ENCODE measurements at regions not wholly inside any gene's neighbourhood (a gene's known extent, or its start where the extent isn't known, plus 50 kb on each side); places are given as distances from the start of the nearest gene placed in this dataset.
"Not testable (repeated sequence)": the region's sequence is repeated elsewhere in the genome, so short reads cannot be mapped to it uniquely, and the experiment has no call there.

- CTCF ChIA-PET: no interaction called here
- TF ChIP-seq CTCF (conservative IDR thresholded peaks at IDR 0.05) (no peak), EZH2 (IDR thresholded peaks at IDR 0.05; ENCODE audit: low read depth) (no peak)
- DNase-seq: no peak
These were observed 121.0 kb upstream of the NR3C1 start for GRCh38 chr5:143524338-143524945.

GRCh38 chr5:143521846-143522400 lies 118.4 kb upstream of the NR3C1 start:
- ChIA-PET CTCF (no interaction called here), POLR2A (ENCODE audit: unreplicated experiment) (no interaction called here)
- BruUV-seq (replicated peaks): no TSS peak
- Histone ChIP-seq H3K4me2 (no peak overlapping the region), H3K9me3 (ENCODE audit: insufficient read depth, low read depth) (no peaks in the 10 kb centered on the region), H3K27me3 (ENCODE audit: insufficient read depth, low read depth) (no peaks in the 10 kb centered on the region), H3K4me3 (no peak overlapping the region), H3K27ac (no peak overlapping the region), H3K4me1 (replicated peaks; ENCODE audit: insufficient read depth) (no peaks in the 10 kb centered on the region), H3F3A (ENCODE audit: insufficient read depth, low read depth) (no peaks in the 10 kb centered on the region), H3K79me2 (ENCODE audit: low read depth) (no peaks in the 10 kb centered on the region), H3K9me2 (ENCODE audit: insufficient read depth) (no peaks in the 10 kb centered on the region), H4K20me1 (ENCODE audit: insufficient read depth) (no peaks in the 10 kb centered on the region), H2AFZ (no peak overlapping the region), H3K36me3 (ENCODE audit: low read depth) (no peaks in the 10 kb centered on the region)
- no peak for DNase-seq
- TF ChIP-seq EZH2 (IDR thresholded peaks at IDR 0.05; ENCODE audit: low read depth) (no peak), CTCF (conservative IDR thresholded peaks at IDR 0.05) (no peak)
- intact Hi-C loops (cut with micrococcal nuclease; ENCODE audit: unreplicated experiment): no loop called here

More at GRCh38 chr5:143524338-143524945, 121.0 kb upstream of the NR3C1 start:
- Histone ChIP-seq H3K27ac (no peak overlapping the region), H3K4me1 (replicated peaks; ENCODE audit: insufficient read depth) (no peaks in the 10 kb centered on the region), H3K36me3 (ENCODE audit: low read depth) (no peaks in the 10 kb centered on the region), H3K4me2 (no peak overlapping the region), H3K9me3 (ENCODE audit: insufficient read depth, low read depth) (no peaks in the 10 kb centered on the region), H4K20me1 (ENCODE audit: insufficient read depth) (no peaks in the 10 kb centered on the region), H2AFZ (no peak overlapping the region), H3K79me2 (ENCODE audit: low read depth) (no peaks in the 10 kb centered on the region), H3K9me2 (ENCODE audit: insufficient read depth) (no peaks in the 10 kb centered on the region), H3F3A (ENCODE audit: insufficient read depth, low read depth) (no peaks in the 10 kb centered on the region), H3K4me3 (no peak overlapping the region), H3K27me3 (ENCODE audit: insufficient read depth, low read depth) (no peaks in the 10 kb centered on the region)
- intact Hi-C loops (cut with micrococcal nuclease; ENCODE audit: unreplicated experiment): no loop called here
- BruUV-seq (replicated peaks): no TSS peak
- POLR2A ChIA-PET (ENCODE audit: unreplicated experiment): no interaction called here

GRCh38 chr5:143521141-143521540 lies 117.7 kb upstream of the NR3C1 start:
- H3K4me1 ChIP-seq (replicated peaks; ENCODE audit: insufficient read depth): no peaks in the 10 kb centered on the region
- H3K36me3 ChIP-seq (ENCODE audit: low read depth): no peaks in the 10 kb centered on the region
- POLR2A ChIA-PET (ENCODE audit: unreplicated experiment): no interaction called here
- H3K27ac ChIP-seq: no peak overlapping the region
- no peak for DNase-seq
- no peaks in the 10 kb centered on the region for H3K9me2 ChIP-seq (ENCODE audit: insufficient read depth)
- H3K4me2 ChIP-seq: no peak overlapping the region
- no peaks in the 10 kb centered on the region for H3K27me3 ChIP-seq (ENCODE audit: insufficient read depth, low read depth)
- CTCF ChIA-PET: no interaction called here
- no peak overlapping the region for H2AFZ ChIP-seq
- no peaks in the 10 kb centered on the region for H4K20me1 ChIP-seq (ENCODE audit: insufficient read depth)
- H3K9me3 ChIP-seq (ENCODE audit: insufficient read depth, low read depth): no peaks in the 10 kb centered on the region
- intact Hi-C loops (cut with micrococcal nuclease; ENCODE audit: unreplicated experiment): no loop called here
- no peaks in the 10 kb centered on the region for H3F3A ChIP-seq (ENCODE audit: insufficient read depth, low read depth)
- no peaks in the 10 kb centered on the region for H3K79me2 ChIP-seq (ENCODE audit: low read depth)
- BruUV-seq (replicated peaks): no TSS peak
- H3K4me3 ChIP-seq: no peak overlapping the region
- TF ChIP-seq EZH2 (IDR thresholded peaks at IDR 0.05; ENCODE audit: low read depth): no peak
- no peak for TF ChIP-seq CTCF (conservative IDR thresholded peaks at IDR 0.05)

- CTCF ChIA-PET; H3K36me3 ChIP-seq (ENCODE audit: low read depth); BruUV-seq (replicated peaks); POLR2A ChIA-PET (ENCODE audit: unreplicated experiment); H3K79me2 ChIP-seq (ENCODE audit: low read depth); H3K27ac ChIP-seq; H3F3A ChIP-seq (ENCODE audit: insufficient read depth, low read depth); H3K9me3 ChIP-seq (ENCODE audit: insufficient read depth, low read depth); H3K27me3 ChIP-seq (ENCODE audit: insufficient read depth, low read depth); H2AFZ ChIP-seq; H3K4me1 ChIP-seq (replicated peaks; ENCODE audit: insufficient read depth); H3K4me2 ChIP-seq; DNase-seq; H4K20me1 ChIP-seq (ENCODE audit: insufficient read depth); intact Hi-C loops (cut with micrococcal nuclease; ENCODE audit: unreplicated experiment); H3K9me2 ChIP-seq (ENCODE audit: insufficient read depth); H3K4me3 ChIP-seq: not testable (repeated sequence)
These were observed 115.7 kb upstream of the NR3C1 start for GRCh38 chr5:143519215-143519614.

GRCh38 chr5:143517824-143518223 lies 114.3 kb upstream of the NR3C1 start:
- H3K4me2 ChIP-seq; CTCF ChIA-PET; H3K79me2 ChIP-seq (ENCODE audit: low read depth); H3K4me3 ChIP-seq; H4K20me1 ChIP-seq (ENCODE audit: insufficient read depth); H3K36me3 ChIP-seq (ENCODE audit: low read depth); intact Hi-C loops (cut with micrococcal nuclease; ENCODE audit: unreplicated experiment); BruUV-seq (replicated peaks); H2AFZ ChIP-seq; POLR2A ChIA-PET (ENCODE audit: unreplicated experiment); H3K9me3 ChIP-seq (ENCODE audit: insufficient read depth, low read depth); H3F3A ChIP-seq (ENCODE audit: insufficient read depth, low read depth); H3K9me2 ChIP-seq (ENCODE audit: insufficient read depth); H3K27me3 ChIP-seq (ENCODE audit: insufficient read depth, low read depth); H3K27ac ChIP-seq; DNase-seq; H3K4me1 ChIP-seq (replicated peaks; ENCODE audit: insufficient read depth): not testable (repeated sequence)

Measured in PC-9 (cell line).